GM18873 (cell line): ENCODE measurements at regions not wholly inside any gene's neighbourhood (a gene's known extent, or its start where the extent isn't known, plus 50 kb on each side); places are given as distances from the start of the nearest gene placed in this dataset.

Experiments used
- ATAC-seq: cut with Tn5 transposase; IDR thresholded peaks from one replicate; pipeline ENCODE4 v1.9.1; 2021; ENCODE audit warnings: mild to moderate bottlenecking, moderate library complexity, moderate number of reproducible peaks; ENCODE audit not compliant: unreplicated experiment, low FRiP score

- no peak for ATAC-seq
Measured at GRCh38 chr13:99862244-99862643, 109.3 kb downstream of the ZIC5 start.

GRCh38 chr13:99861771-99862170, 109.8 kb downstream of the ZIC5 start:
- ATAC-seq, result no peak

GRCh38 chr13:99860745-99861144, 110.8 kb downstream of the ZIC5 start:
- ATAC-seq, result no peak

GRCh38 chr13:99859178-99860177, 112.1 kb downstream of the ZIC5 start:
- no peak for ATAC-seq

- ATAC-seq, result no peak
Measured at GRCh38 chr13:99857738-99858137, 113.8 kb downstream of the ZIC5 start.

- ATAC-seq, result no peak
Measured at GRCh38 chr13:99855526-99856420, 115.8 kb downstream of the ZIC5 start.

GRCh38 chr13:99854366-99854765, 117.2 kb downstream of the ZIC5 start:
- no peak for ATAC-seq

- no peak for ATAC-seq
Measured at GRCh38 chr13:99847318-99847750, 124.2 kb downstream of the ZIC5 start.

DNA sequence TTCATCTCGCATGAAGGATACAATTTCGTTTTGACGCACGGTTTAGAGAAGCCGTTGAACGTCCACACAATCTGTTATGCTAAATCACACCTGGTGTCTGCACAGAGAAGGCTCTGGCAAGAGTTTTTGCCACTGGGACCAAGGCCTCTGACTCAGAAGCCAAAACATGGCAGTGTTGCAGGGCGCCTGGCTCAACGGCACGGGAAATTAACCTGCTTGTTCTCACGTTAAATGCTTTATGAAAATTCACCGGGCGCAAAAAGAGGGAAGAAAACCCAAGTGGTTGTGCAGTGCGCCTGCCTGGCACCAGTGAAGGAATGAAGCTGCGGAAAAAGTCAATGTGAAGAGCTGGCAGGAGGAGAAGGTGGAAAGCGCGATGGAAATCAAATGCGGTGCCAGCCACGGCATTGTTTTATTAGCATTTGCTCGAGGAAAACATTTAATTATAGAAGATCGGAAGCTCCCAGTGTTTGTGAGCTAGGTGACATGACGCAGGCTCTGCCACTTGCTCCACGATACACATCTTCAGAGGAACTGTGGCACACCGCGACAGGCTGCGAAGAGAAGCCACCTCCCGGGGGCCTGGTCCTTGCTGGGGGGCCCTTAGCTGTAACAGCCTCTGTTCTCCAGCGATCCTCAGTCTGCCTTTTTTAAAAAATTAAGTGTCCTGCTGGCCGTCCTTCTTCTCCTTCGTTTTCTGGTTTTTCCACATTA, 126.2 kb downstream of the ZIC5 start:
- ATAC-seq, result no peak

DNA sequence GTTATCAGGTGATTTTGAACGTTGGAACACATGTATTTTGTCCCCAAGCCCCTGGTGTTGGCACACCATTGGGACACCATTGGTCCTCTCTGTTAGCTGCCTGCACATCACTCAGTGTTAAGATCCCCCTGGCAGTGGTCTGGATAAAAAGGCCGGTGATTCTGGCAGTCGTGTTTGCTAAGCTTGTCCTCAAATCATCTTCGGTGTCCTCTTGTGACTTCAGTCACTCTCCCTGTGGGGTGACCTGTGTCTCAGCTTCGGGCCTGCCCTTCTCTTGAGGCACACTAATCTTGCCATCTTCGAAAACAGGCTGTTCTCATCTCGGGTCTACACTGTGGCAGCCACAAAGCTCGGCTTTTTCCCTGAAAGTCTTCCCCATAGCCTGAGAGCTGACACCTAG, 127.1 kb downstream of the ZIC5 start:
- no peak for ATAC-seq

DNA sequence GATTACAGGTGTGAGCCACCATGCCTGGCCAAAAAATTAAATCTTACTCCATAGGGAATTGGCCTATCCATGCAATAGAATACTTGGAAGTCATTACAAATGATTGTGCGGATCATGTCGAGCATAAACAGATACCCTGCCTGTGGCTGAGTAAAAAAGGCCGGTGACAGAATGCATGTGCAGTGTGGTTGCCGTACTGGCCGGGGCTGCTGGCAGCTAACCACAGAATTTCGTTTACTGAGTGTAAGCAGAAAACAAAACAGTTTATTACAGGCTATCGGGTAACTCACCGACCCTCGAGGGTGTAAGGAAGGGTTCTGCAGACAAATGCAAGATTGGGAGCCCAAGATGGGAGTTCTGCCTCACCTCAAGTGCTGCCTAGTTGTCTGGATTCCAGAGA, 127.7 kb downstream of the ZIC5 start:
- ATAC-seq, result no peak

DNA sequence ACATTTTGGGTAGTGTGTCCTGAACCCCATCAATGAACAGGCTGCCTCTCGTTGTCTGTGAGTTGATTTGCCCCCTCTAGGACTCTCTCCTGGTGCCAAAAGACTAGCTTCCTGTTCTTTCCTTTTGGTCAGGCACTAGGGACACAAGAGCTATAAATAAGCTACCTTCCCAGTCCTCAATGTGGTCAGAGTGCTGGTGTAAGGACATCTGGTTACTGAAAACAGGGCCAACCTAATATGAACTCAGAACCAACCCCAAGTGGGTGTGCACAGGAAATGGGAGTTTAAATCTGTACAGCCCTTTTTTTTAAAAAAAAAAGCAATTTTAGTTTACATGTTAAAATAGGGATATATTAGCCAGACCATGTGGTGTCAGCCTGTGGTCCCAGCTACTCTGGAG, 129.2 kb downstream of the ZIC5 start:
- ATAC-seq, result no peak

- no peak for ATAC-seq
Measured at GRCh38 chr13:99836291-99836690, 135.3 kb downstream of the ZIC5 start.

DNA sequence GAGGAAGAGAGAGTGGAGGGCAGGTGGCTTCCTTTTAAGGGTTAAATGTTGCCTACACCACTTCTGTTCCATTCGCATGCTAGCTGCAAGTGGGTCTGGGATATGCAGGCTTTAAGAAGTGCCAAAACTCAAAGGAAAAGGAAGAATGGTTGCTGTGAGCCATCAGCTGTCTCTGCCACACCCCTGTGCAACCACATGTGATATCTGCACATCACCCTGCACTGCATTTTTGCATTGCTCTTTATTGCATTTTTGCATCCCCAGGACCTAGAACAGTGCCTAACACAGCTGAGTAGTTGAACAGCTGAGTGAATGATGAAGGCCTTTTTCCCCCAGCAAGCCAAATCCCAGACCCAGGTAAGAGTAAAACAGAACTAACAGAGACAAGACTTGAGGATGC, 136.1 kb downstream of the ZIC5 start:
- no peak for ATAC-seq

DNA sequence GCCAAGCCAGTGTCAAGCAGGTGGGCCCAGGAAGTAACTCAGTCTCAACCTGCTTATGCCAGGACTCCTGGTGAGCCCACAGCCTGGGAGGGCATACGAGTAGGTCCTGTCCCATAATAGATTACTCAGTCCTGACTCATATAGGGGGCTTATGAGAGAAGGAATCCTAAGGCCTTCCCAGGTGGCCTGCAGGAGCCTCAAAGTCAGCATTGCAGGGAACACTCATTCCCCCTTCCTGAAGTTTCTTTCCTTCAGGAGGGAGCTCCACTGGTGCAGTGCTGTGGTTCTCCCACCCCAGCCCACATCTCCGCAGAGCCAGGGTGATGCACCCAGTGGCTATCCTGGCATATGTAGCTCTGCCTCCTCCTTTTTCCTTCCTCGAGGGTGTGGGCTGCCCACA, 137.3 kb downstream of the ZIC5 start:
- ATAC-seq, result no peak

DNA sequence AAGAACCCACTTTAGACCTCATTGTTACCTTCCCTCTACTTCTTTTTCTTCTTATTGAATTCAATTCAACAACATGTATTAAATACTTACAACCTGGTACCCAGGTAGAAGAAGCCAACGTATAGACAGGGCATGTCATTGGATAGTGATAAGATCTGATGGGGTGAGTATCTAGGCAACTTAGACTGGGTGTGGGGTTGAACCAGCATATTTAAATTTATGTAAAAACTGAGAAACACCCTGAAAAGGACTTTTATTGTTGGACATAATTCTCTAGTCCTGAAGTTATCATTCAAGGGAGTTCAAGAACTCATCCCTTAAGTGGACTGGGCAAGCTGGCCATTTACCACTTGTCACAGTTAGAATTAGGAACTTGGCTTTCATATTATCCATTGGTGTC, 139.2 kb downstream of the ZIC5 start:
- ATAC-seq, result no peak

GRCh38 chr13:99830931-99831330, 140.6 kb downstream of the ZIC5 start:
- no peak for ATAC-seq

- no peak for ATAC-seq
Measured at GRCh38 chr13:99829593-99830239, 141.9 kb downstream of the ZIC5 start.

DNA sequence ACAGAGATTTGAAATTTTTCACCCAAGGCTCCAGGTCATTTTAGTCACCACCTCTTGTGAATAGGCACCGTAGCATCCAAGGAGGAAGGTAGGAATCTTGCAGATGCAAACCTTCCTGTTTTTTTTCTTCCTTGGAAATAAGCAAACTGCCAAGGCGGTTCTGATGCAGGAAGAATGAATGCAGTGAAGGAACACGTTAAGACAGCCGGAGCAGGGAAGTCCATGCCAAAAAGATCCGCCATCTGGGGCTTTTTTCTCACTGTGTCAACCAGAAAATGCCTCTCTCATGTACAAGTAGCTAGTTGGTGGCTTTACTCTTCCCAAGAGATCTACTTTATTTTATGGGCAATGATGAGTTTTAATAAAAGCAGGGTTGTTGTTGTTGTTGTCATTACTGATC, 142.4 kb downstream of the ZIC5 start:
- ATAC-seq, result no peak

DNA sequence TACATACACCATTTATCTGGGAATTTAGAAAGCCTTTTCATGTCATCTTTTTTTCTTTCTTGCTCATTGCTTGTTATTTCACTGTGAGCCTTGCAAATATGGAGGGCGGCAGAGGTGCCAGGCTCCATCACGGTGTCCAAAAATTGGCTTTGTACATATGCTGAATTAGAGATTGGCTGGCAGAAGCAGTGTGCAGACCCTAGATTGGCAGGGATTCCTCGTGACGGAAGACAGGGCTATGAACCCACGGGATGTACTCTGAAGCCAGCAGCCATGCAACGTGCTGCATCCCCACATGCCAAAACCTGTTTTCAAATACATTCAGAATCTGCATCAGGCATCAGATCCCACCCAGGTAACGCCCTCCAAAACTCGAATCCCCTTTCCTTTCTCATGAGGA, 142.8 kb downstream of the ZIC5 start:
- ATAC-seq, result no peak
